SK-N-SH treated with all-trans-retinoic acid at 6 μM for 48 hours (cell line): ENCODE measurements at regions not wholly inside any gene's neighbourhood (a gene's known extent, or its start where the extent isn't known, plus 50 kb on each side); places are given as distances from the start of the nearest gene placed in this dataset.

ENCODE experiments used
- ARNTL ChIP-seq: fragments of 450-650 bp; formaldehyde crosslinking; IDR thresholded peaks from 2 replicates; pipeline ENCODE4 v1.5.0; 2020; ENCODE audit warnings: low read depth, mild to moderate bottlenecking, moderate library complexity, borderline replicate concordance
- CREB5 ChIP-seq: fragments of 250-450 bp; sonication (Bioruptor Pico); IDR thresholded peaks from 2 replicates; pipeline ENCODE4 v1.5.1; 2020; ENCODE audit warnings: low read depth, mild to moderate bottlenecking, moderate library complexity
- CSRNP3 ChIP-seq: fragments of 250-450 bp; sonication (Bioruptor Pico); IDR thresholded peaks from 2 replicates; pipeline ENCODE4 v1.5.1; 2021; ENCODE audit warnings: mild to moderate bottlenecking, moderate library complexity
- GLIS3 ChIP-seq: fragments of 250-450 bp; sonication (Bioruptor Pico); IDR thresholded peaks from 2 replicates; pipeline ENCODE4 v1.5.0; 2020; ENCODE audit warnings: mild to moderate bottlenecking, moderate library complexity
- RARB ChIP-seq: fragments of 250-450 bp; sonication (Bioruptor Pico); IDR thresholded peaks from 2 replicates; pipeline ENCODE4 v1.8.0; 2021; ENCODE audit warnings: mild to moderate bottlenecking, moderate library complexity
- TCF4 ChIP-seq: fragments of 250-450 bp; sonication (Bioruptor Pico); IDR thresholded peaks from 2 replicates; pipeline ENCODE4 v1.8.0; 2021; ENCODE audit warnings: mild to moderate bottlenecking, moderate library complexity, borderline replicate concordance
- TSHZ2 ChIP-seq: fragments of 250-450 bp; sonication (Bioruptor Pico); IDR thresholded peaks from 2 replicates; pipeline ENCODE4 v1.5.0; 2020; ENCODE audit warnings: mild to moderate bottlenecking, moderate library complexity
- ZFP3 ChIP-seq: fragments of 250-450 bp; sonication (Bioruptor Pico); IDR thresholded peaks from 2 replicates; pipeline ENCODE4 v1.5.0; 2020; ENCODE audit warnings: mild to moderate bottlenecking, moderate library complexity
- ZNF70 ChIP-seq: fragments of 450-650 bp; formaldehyde crosslinking; IDR thresholded peaks from 2 replicates; pipeline ENCODE4 v1.5.0; 2020; ENCODE audit warnings: mild to moderate bottlenecking, moderate library complexity
- ZNF8 ChIP-seq: fragments of 450-650 bp; formaldehyde crosslinking; IDR thresholded peaks from 2 replicates; pipeline ENCODE4 v1.5.0; 2020; ENCODE audit warnings: mild to moderate bottlenecking, moderate library complexity
- TF ChIP-seq, protein P1 (sequence below): fragments of 250-450 bp; sonication (Bioruptor Pico); IDR thresholded peaks from 2 replicates; pipeline ENCODE4 v1.8.0; 2020; ENCODE audit warnings: mild to moderate bottlenecking, moderate library complexity, borderline replicate concordance

DNA sequence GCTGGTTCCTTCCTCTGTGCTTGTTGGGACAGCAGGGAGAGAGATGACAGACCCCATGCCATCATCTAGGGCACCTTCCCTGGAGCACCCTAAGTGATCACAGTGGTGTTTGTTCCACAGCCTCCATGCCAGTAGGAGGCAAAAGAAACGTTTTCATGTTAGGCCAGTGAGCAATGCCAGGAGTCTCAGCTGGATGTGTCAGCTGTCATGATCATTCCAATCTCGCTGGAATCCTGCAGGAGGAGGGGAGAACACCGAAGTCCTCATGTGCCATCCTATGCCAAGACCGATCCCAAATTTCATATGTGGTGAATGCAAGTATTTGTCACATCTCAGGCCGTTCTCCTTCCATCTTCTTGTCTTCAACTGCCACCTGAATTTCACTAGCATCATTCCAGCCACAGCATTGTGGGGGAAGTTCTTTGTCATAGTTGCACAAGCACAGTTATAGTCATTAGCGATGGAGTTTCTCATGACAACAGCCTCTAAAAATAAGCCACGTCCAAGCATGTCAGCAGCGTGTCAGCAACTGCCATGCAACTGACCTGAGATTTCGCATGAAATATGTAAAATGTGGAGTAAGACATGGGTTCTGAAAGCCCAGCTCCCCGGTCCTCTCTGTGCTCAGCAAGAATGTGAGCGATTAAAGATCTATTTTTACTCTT is 97.2 kb upstream of the DNAH5 start:
- no peak for TF ChIP-seq ZNF70
- TF ChIP-seq, protein P1, sequence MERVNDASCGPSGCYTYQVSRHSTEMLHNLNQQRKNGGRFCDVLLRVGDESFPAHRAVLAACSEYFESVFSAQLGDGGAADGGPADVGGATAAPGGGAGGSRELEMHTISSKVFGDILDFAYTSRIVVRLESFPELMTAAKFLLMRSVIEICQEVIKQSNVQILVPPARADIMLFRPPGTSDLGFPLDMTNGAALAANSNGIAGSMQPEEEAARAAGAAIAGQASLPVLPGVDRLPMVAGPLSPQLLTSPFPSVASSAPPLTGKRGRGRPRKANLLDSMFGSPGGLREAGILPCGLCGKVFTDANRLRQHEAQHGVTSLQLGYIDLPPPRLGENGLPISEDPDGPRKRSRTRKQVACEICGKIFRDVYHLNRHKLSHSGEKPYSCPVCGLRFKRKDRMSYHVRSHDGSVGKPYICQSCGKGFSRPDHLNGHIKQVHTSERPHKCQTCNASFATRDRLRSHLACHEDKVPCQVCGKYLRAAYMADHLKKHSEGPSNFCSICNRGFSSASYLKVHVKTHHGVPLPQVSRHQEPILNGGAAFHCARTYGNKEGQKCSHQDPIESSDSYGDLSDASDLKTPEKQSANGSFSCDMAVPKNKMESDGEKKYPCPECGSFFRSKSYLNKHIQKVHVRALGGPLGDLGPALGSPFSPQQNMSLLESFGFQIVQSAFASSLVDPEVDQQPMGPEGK (CRISPR knock-in tag): no peak
- TF ChIP-seq CREB5 (CRISPR knock-in tag): no peak
- TF ChIP-seq ARNTL: no peak
- TF ChIP-seq RARB (CRISPR knock-in tag): no peak
- no peak for TF ChIP-seq GLIS3
- TF ChIP-seq CSRNP3 (CRISPR knock-in tag): no peak
- TF ChIP-seq TCF4 (CRISPR knock-in tag): no peak
- TF ChIP-seq TSHZ2 (CRISPR knock-in tag): no peak
- TF ChIP-seq ZNF8 (CRISPR knock-in tag): no peak
- TF ChIP-seq ZFP3: no peak
